Loucy (cell line): ENCODE measurements at regions not wholly inside any gene's neighbourhood (a gene's known extent, or its start where the extent isn't known, plus 50 kb on each side); places are given as distances from the start of the nearest gene placed in this dataset.
A peak's percentile ranks its signal among the peaks of the same experiment; 100 is the strongest.

Experiments
- H2AFZ ChIP-seq: fragments of 200-600 bp; sonication (generic); 2 replicates; pipeline ENCODE4 v1.6.0; 2016; ENCODE audit warnings: antibody characterized with exemption, mild to moderate bottlenecking, low read length, moderate library complexity
- H3F3A ChIP-seq: fragments of 200-600 bp; 2 replicates; pipeline ENCODE4 v1.6.0; 2016; ENCODE audit warnings: antibody characterized with exemption, low read depth, mild to moderate bottlenecking
- H3K27me3 ChIP-seq: fragments of 200-600 bp; sonication (generic); 2 replicates; pipeline ENCODE4 v1.6.1; 2014; ENCODE audit warnings: low read length, mild to moderate bottlenecking; ENCODE audit not compliant: insufficient read depth, poor library complexity, severe bottlenecking
- H3K36me3 ChIP-seq: fragments of 200-600 bp; sonication (generic); 2 replicates; pipeline ENCODE4 v1.6.1; 2016; ENCODE audit warnings: low read length; ENCODE audit not compliant: insufficient read depth
- H3K4me1 ChIP-seq: fragments of 200-600 bp; sonication (generic); 2 replicates; pipeline ENCODE4 v1.5.1; 2014; ENCODE audit warnings: low read length, mild to moderate bottlenecking; ENCODE audit not compliant: insufficient read depth, poor library complexity, severe bottlenecking
- H3K4me2 ChIP-seq: fragments of 200-600 bp; sonication (generic); 2 replicates; pipeline ENCODE4 v1.6.0; 2014; ENCODE audit warnings: antibody characterized with exemption, low read length, low read depth, mild to moderate bottlenecking; ENCODE audit not compliant: poor library complexity, severe bottlenecking
- H3K4me3 ChIP-seq: fragments of 200-600 bp; sonication (generic); 2 replicates; pipeline ENCODE4 v1.5.1; 2014; ENCODE audit warnings: low read length, mild to moderate bottlenecking, mixed read lengths; ENCODE audit not compliant: poor library complexity, severe bottlenecking
- H3K79me2 ChIP-seq: fragments of 200-600 bp; sonication (generic); 2 replicates; pipeline ENCODE4 v1.6.1; 2014; ENCODE audit warnings: low read length; ENCODE audit not compliant: insufficient read depth
- H3K9ac ChIP-seq: fragments of 200-600 bp; sonication (generic); 2 replicates; pipeline ENCODE4 v1.6.0; 2014; ENCODE audit warnings: mild to moderate bottlenecking, low read depth, low read length, moderate library complexity; ENCODE audit not compliant: poor library complexity, severe bottlenecking
- H3K9me2 ChIP-seq: fragments of 200-600 bp; sonication (generic); replicated peaks from 2 replicates; pipeline ENCODE4 v1.6.1; 2016; ENCODE audit warnings: low read depth, low read length, mixed read lengths
- H3K9me3 ChIP-seq: fragments of 200-600 bp; sonication (generic); 2 replicates; pipeline ENCODE4 v1.6.1; 2014; ENCODE audit warnings: mild to moderate bottlenecking, antibody characterized with exemption, low read length, low read depth; ENCODE audit not compliant: insufficient read depth
- H4K20me1 ChIP-seq: fragments of 200-600 bp; sonication (generic); 2 replicates; pipeline ENCODE4 v1.6.0; 2014; ENCODE audit warnings: antibody characterized with exemption, low read length, mild to moderate bottlenecking; ENCODE audit not compliant: insufficient read depth, poor library complexity, severe bottlenecking
- CTCF ChIP-seq: fragments of 200-600 bp; sonication (generic); conservative IDR thresholded peaks from 2 replicates; pipeline ENCODE4 v1.5.1; 2014; ENCODE audit warnings: mild to moderate bottlenecking, antibody characterized with exemption, low read length
- EZH2phosphoT487 ChIP-seq: fragments of 200-600 bp; IDR thresholded peaks from 2 replicates; pipeline ENCODE4 v1.6.1; 2018; ENCODE audit warnings: antibody characterized with exemption, mild to moderate bottlenecking, moderate library complexity, borderline replicate concordance

- TF ChIP-seq EZH2phosphoT487: no peak
- peak; percentile 61 for TF ChIP-seq CTCF
- Histone ChIP-seq H3K79me2 (no peaks in the 10 kb centered on the region), H3K9me3 (no peaks in the 10 kb centered on the region), H3K9ac (no peak overlapping the region), H3K36me3 (no peaks in the 10 kb centered on the region), H3K4me1 (peaks cover 29% of the 10 kb centered on the region), H4K20me1 (no peaks in the 10 kb centered on the region), H3K27me3 (no peaks in the 10 kb centered on the region), H3K4me3 (no peak overlapping the region), H3K9me2 (no peaks in the 10 kb centered on the region), H3F3A (no peaks in the 10 kb centered on the region), H2AFZ (no peak overlapping the region), H3K4me2 (no peak overlapping the region)
Measured at GRCh38 chr14:106436310-106436905, 910.0 kb downstream of the TMEM121 start.

GRCh38 chr14:106442857-106443256 lies 916.5 kb downstream of the TMEM121 start:
- Histone ChIP-seq H3K4me3 (peak overlapping the region; percentile 29), H3F3A (no peaks in the 10 kb centered on the region), H3K36me3 (no peaks in the 10 kb centered on the region), H3K4me1 (peaks cover 56% of the 10 kb centered on the region), H2AFZ (no peak overlapping the region), H4K20me1 (no peaks in the 10 kb centered on the region), H3K9me2 (no peaks in the 10 kb centered on the region), H3K9me3 (no peaks in the 10 kb centered on the region), H3K4me2 (peak overlapping the region; percentile 63), H3K9ac (peak overlapping the region; percentile 39), H3K79me2 (no peaks in the 10 kb centered on the region), H3K27me3 (no peaks in the 10 kb centered on the region)
- TF ChIP-seq EZH2phosphoT487 (no peak), CTCF (peak; percentile 87)

- no peaks in the 10 kb centered on the region for H4K20me1 ChIP-seq
- H3K4me3 ChIP-seq: no peak overlapping the region
- H3F3A ChIP-seq: peaks cover 2% of the 10 kb centered on the region; the same call in 1 of the 2 replicates
- H3K27me3 ChIP-seq: no peaks in the 10 kb centered on the region
- H2AFZ ChIP-seq: no peak overlapping the region
- TF ChIP-seq EZH2phosphoT487: no peak
- TF ChIP-seq CTCF: no peak
- no peaks in the 10 kb centered on the region for H3K9me2 ChIP-seq
- peaks cover 13% of the 10 kb centered on the region; the same call in 1 of the 2 replicates for H3K36me3 ChIP-seq
- 0 out of 2 replicates have a peak, but pooled peaks cover 4% of the 10 kb centered on the region for H3K9me3 ChIP-seq
- H3K9ac ChIP-seq: no peak overlapping the region
- H3K4me1 ChIP-seq: peaks cover 17% of the 10 kb centered on the region
- H3K4me2 ChIP-seq: peak overlapping the region; percentile 43
- H3K79me2 ChIP-seq: no peaks in the 10 kb centered on the region
Measured at GRCh38 chr14:106455026-106455425, 928.6 kb downstream of the TMEM121 start.
